ENCODE measurements at regions not wholly inside any gene's neighbourhood (a gene's known extent, or its start where the extent isn't known, plus 50 kb on each side); places are given as distances from the start of the nearest gene placed in this dataset.

- H3K4me3 ChIP-seq (ENCODE audit: low read depth, low read length): no peak overlapping the region
- H3K9me3 ChIP-seq (ENCODE audit: control insufficient read depth, insufficient read depth, low read depth, low read length): no peaks in the 10 kb centered on the region
- H3K27ac ChIP-seq (ENCODE audit: low read depth, low read length): no peak overlapping the region
- no peaks in the 10 kb centered on the region for H3K36me3 ChIP-seq (ENCODE audit: control insufficient read depth, insufficient read depth, low read length)
- no peaks in the 10 kb centered on the region for H3K4me1 ChIP-seq (ENCODE audit: control insufficient read depth, insufficient read depth, low read length)
- no peak overlapping the region for H3K9ac ChIP-seq (ENCODE audit: low read length)
- no peaks in the 10 kb centered on the region for H3K27me3 ChIP-seq (ENCODE audit: control insufficient read depth, insufficient read depth, low read length)
Measured at GRCh38 chr3:82240322-82240721, 478.9 kb upstream of the GBE1 start.

- Histone ChIP-seq H3K9me3 (ENCODE audit: control insufficient read depth, insufficient read depth, low read depth, low read length) (no peaks in the 10 kb centered on the region), H3K27ac (ENCODE audit: low read depth, low read length) (no peak overlapping the region), H3K27me3 (ENCODE audit: control insufficient read depth, insufficient read depth, low read length) (no peaks in the 10 kb centered on the region), H3K9ac (ENCODE audit: low read length) (no peak overlapping the region), H3K4me3 (ENCODE audit: low read depth, low read length) (no peak overlapping the region), H3K36me3 (ENCODE audit: control insufficient read depth, insufficient read depth, low read length) (no peaks in the 10 kb centered on the region), H3K4me1 (ENCODE audit: control insufficient read depth, insufficient read depth, low read length) (no peaks in the 10 kb centered on the region)
Measured at GRCh38 chr3:82236257-82236656, 474.8 kb upstream of the GBE1 start.

- Histone ChIP-seq H3K4me1 (ENCODE audit: control insufficient read depth, insufficient read depth, low read length) (no peaks in the 10 kb centered on the region), H3K27me3 (ENCODE audit: control insufficient read depth, insufficient read depth, low read length) (no peaks in the 10 kb centered on the region), H3K27ac (ENCODE audit: low read depth, low read length) (no peak overlapping the region), H3K36me3 (ENCODE audit: control insufficient read depth, insufficient read depth, low read length) (no peaks in the 10 kb centered on the region), H3K4me3 (ENCODE audit: low read depth, low read length) (no peak overlapping the region), H3K9me3 (ENCODE audit: control insufficient read depth, insufficient read depth, low read depth, low read length) (no peaks in the 10 kb centered on the region), H3K9ac (ENCODE audit: low read length) (no peak overlapping the region)
Measured at GRCh38 chr3:82229397-82229796, 468.0 kb upstream of the GBE1 start.

GRCh38 chr3:82224661-82225060, 463.2 kb upstream of the GBE1 start:
- H3K4me3 ChIP-seq (ENCODE audit: low read depth, low read length): no peak overlapping the region
- no peaks in the 10 kb centered on the region for H3K36me3 ChIP-seq (ENCODE audit: control insufficient read depth, insufficient read depth, low read length)
- no peak overlapping the region for H3K9ac ChIP-seq (ENCODE audit: low read length)
- no peaks in the 10 kb centered on the region for H3K27me3 ChIP-seq (ENCODE audit: control insufficient read depth, insufficient read depth, low read length)
- H3K4me1 ChIP-seq (ENCODE audit: control insufficient read depth, insufficient read depth, low read length): no peaks in the 10 kb centered on the region
- no peaks in the 10 kb centered on the region for H3K9me3 ChIP-seq (ENCODE audit: control insufficient read depth, insufficient read depth, low read depth, low read length)
- no peak overlapping the region for H3K27ac ChIP-seq (ENCODE audit: low read depth, low read length)

- Histone ChIP-seq H3K4me3 (ENCODE audit: low read depth, low read length) (no peak overlapping the region), H3K27ac (ENCODE audit: low read depth, low read length) (no peak overlapping the region), H3K9me3 (ENCODE audit: control insufficient read depth, insufficient read depth, low read depth, low read length) (no peaks in the 10 kb centered on the region), H3K4me1 (ENCODE audit: control insufficient read depth, insufficient read depth, low read length) (no peaks in the 10 kb centered on the region), H3K9ac (ENCODE audit: low read length) (no peak overlapping the region), H3K27me3 (ENCODE audit: control insufficient read depth, insufficient read depth, low read length) (no peaks in the 10 kb centered on the region), H3K36me3 (ENCODE audit: control insufficient read depth, insufficient read depth, low read length) (no peaks in the 10 kb centered on the region)
Measured at GRCh38 chr3:82222401-82222800, 461.0 kb upstream of the GBE1 start.

- Histone ChIP-seq H3K9me3 (ENCODE audit: control insufficient read depth, insufficient read depth, low read depth, low read length) (no peaks in the 10 kb centered on the region), H3K27me3 (ENCODE audit: control insufficient read depth, insufficient read depth, low read length) (no peaks in the 10 kb centered on the region), H3K4me1 (ENCODE audit: control insufficient read depth, insufficient read depth, low read length) (no peaks in the 10 kb centered on the region), H3K36me3 (ENCODE audit: control insufficient read depth, insufficient read depth, low read length) (no peaks in the 10 kb centered on the region), H3K27ac (ENCODE audit: low read depth, low read length) (no peak overlapping the region), H3K4me3 (ENCODE audit: low read depth, low read length) (no peak overlapping the region), H3K9ac (ENCODE audit: low read length) (no peak overlapping the region)
Measured at GRCh38 chr3:82217571-82217970, 456.1 kb upstream of the GBE1 start.

GRCh38 chr3:82208002-82208710, 446.7 kb upstream of the GBE1 start:
- H3K9me3 ChIP-seq (ENCODE audit: control insufficient read depth, insufficient read depth, low read depth, low read length): no peaks in the 10 kb centered on the region
- no peak overlapping the region for H3K27ac ChIP-seq (ENCODE audit: low read depth, low read length)
- H3K4me1 ChIP-seq (ENCODE audit: control insufficient read depth, insufficient read depth, low read length): no peaks in the 10 kb centered on the region
- H3K4me3 ChIP-seq (ENCODE audit: low read depth, low read length): no peak overlapping the region
- no peak overlapping the region for H3K9ac ChIP-seq (ENCODE audit: low read length)
- H3K27me3 ChIP-seq (ENCODE audit: control insufficient read depth, insufficient read depth, low read length): no peaks in the 10 kb centered on the region
- no peaks in the 10 kb centered on the region for H3K36me3 ChIP-seq (ENCODE audit: control insufficient read depth, insufficient read depth, low read length)

- Histone ChIP-seq H3K27me3 (ENCODE audit: control insufficient read depth, insufficient read depth, low read length) (no peaks in the 10 kb centered on the region), H3K36me3 (ENCODE audit: control insufficient read depth, insufficient read depth, low read length) (no peaks in the 10 kb centered on the region), H3K4me3 (ENCODE audit: low read depth, low read length) (no peak overlapping the region), H3K27ac (ENCODE audit: low read depth, low read length) (no peak overlapping the region), H3K9me3 (ENCODE audit: control insufficient read depth, insufficient read depth, low read depth, low read length) (no peaks in the 10 kb centered on the region), H3K9ac (ENCODE audit: low read length) (no peak overlapping the region), H3K4me1 (ENCODE audit: control insufficient read depth, insufficient read depth, low read length) (no peaks in the 10 kb centered on the region)
Measured at GRCh38 chr3:82202269-82202668, 440.8 kb upstream of the GBE1 start.

- H3K27me3 ChIP-seq (ENCODE audit: control insufficient read depth, insufficient read depth, low read length): no peaks in the 10 kb centered on the region
Measured at GRCh38 chr3:82201316-82201715, 439.9 kb upstream of the GBE1 start.

GRCh38 chr3:82198009-82198408, 436.6 kb upstream of the GBE1 start:
- Histone ChIP-seq H3K9me3 (ENCODE audit: control insufficient read depth, insufficient read depth, low read depth, low read length) (no peaks in the 10 kb centered on the region), H3K4me1 (ENCODE audit: control insufficient read depth, insufficient read depth, low read length) (no peaks in the 10 kb centered on the region), H3K4me3 (ENCODE audit: low read depth, low read length) (no peak overlapping the region), H3K27ac (ENCODE audit: low read depth, low read length) (no peak overlapping the region), H3K27me3 (ENCODE audit: control insufficient read depth, insufficient read depth, low read length) (no peaks in the 10 kb centered on the region), H3K9ac (ENCODE audit: low read length) (no peak overlapping the region), H3K36me3 (ENCODE audit: control insufficient read depth, insufficient read depth, low read length) (no peaks in the 10 kb centered on the region)

More at GRCh38 chr3:82201316-82201715, 439.9 kb upstream of the GBE1 start:
- Histone ChIP-seq H3K4me3 (ENCODE audit: low read depth, low read length) (no peak overlapping the region), H3K9me3 (ENCODE audit: control insufficient read depth, insufficient read depth, low read depth, low read length) (no peaks in the 10 kb centered on the region), H3K9ac (ENCODE audit: low read length) (no peak overlapping the region), H3K27ac (ENCODE audit: low read depth, low read length) (no peak overlapping the region), H3K4me1 (ENCODE audit: control insufficient read depth, insufficient read depth, low read length) (no peaks in the 10 kb centered on the region), H3K36me3 (ENCODE audit: control insufficient read depth, insufficient read depth, low read length) (no peaks in the 10 kb centered on the region)

- no peaks in the 10 kb centered on the region for H3K9me3 ChIP-seq (ENCODE audit: control insufficient read depth, insufficient read depth, low read depth, low read length)
- no peaks in the 10 kb centered on the region for H3K27me3 ChIP-seq (ENCODE audit: control insufficient read depth, insufficient read depth, low read length)
- no peak overlapping the region for H3K4me3 ChIP-seq (ENCODE audit: low read depth, low read length)
- no peak overlapping the region for H3K27ac ChIP-seq (ENCODE audit: low read depth, low read length)
- H3K4me1 ChIP-seq (ENCODE audit: control insufficient read depth, insufficient read depth, low read length): no peaks in the 10 kb centered on the region
- H3K36me3 ChIP-seq (ENCODE audit: control insufficient read depth, insufficient read depth, low read length): no peaks in the 10 kb centered on the region
- no peak overlapping the region for H3K9ac ChIP-seq (ENCODE audit: low read length)
Measured at GRCh38 chr3:82196645-82197044, 435.2 kb upstream of the GBE1 start.

All from HUES6 (cell line).